PC-9 (cell line): ENCODE measurements at regions not wholly inside any gene's neighbourhood (a gene's known extent, or its start where the extent isn't known, plus 50 kb on each side); places are given as distances from the start of the nearest gene placed in this dataset.

ENCODE experiments used
- EZH2 ChIP-seq: fragments of 200-600 bp; sonication (generic); IDR thresholded peaks from 2 replicates; pipeline ENCODE4 v1.8.0; 2017; ENCODE audit warnings: antibody characterized with exemption, low read depth
- TF ChIP-seq, protein P1 (sequence below): fragments of 200-600 bp; sonication (generic); conservative IDR thresholded peaks from 2 replicates; pipeline ENCODE4 v1.6.1; 2017; ENCODE audit warnings: mixed run types, antibody characterized with exemption, mild to moderate bottlenecking, moderate library complexity

DNA sequence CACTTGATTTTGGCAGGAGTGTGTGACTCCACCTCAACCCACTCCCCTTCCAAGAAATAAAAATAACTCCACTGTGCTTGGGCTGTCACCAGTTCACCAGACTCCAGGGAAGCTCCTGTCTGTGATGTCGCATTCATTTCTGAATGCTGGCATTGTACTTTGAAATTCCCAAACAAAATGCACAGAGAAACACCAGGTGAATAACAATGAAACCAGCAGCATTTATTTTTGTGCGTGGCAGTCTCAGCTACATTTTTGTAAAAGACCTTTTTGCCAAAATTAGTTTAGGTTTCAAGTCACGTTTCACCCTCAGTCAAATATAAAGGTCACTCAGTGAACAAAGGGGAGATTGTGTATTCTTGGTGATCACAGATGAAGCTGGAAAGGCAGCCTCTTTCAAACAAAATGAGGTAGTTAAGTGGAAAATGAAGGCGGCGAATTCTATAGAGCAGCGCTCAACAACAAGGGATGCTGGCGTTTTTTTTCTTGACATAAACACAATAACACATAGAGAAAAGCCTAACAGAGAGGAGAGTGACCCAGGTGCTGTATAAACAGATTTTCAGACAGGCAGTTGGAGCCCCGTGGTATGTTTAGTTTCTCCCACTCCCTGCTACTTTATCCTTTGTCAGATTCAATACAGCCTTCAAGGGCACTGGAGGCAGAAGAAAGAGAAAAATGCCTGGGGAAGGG lies 210.3 kb upstream of the GCFC2 start:
- TF ChIP-seq, protein P1, sequence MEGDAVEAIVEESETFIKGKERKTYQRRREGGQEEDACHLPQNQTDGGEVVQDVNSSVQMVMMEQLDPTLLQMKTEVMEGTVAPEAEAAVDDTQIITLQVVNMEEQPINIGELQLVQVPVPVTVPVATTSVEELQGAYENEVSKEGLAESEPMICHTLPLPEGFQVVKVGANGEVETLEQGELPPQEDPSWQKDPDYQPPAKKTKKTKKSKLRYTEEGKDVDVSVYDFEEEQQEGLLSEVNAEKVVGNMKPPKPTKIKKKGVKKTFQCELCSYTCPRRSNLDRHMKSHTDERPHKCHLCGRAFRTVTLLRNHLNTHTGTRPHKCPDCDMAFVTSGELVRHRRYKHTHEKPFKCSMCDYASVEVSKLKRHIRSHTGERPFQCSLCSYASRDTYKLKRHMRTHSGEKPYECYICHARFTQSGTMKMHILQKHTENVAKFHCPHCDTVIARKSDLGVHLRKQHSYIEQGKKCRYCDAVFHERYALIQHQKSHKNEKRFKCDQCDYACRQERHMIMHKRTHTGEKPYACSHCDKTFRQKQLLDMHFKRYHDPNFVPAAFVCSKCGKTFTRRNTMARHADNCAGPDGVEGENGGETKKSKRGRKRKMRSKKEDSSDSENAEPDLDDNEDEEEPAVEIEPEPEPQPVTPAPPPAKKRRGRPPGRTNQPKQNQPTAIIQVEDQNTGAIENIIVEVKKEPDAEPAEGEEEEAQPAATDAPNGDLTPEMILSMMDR = no peak
- no peak for TF ChIP-seq EZH2
